ENCODE measurements at regions not wholly inside any gene's neighbourhood (a gene's known extent, or its start where the extent isn't known, plus 50 kb on each side); places are given as distances from the start of the nearest gene placed in this dataset.

DNA sequence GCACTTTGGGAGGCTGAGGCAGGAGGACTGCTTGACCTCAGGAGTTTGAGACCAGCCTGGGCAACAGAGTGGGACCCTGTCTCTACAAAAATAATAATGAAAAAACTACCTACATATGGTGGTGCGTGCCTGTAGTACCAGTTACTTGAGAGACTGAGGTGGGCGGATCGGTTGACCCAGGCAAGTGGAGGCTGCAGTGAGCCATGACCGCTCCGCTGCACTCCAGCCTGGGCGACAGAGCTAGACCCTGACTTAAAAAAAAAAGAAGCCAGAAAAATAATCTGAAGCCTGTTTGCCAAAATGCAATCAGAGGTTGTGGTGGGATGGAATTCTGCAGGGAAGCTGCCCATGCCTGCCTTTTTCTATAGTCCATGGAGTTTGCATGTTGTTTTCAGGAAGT is 50.4 kb upstream of the GGTA1 start:
- DNase-seq = no peak
- ATAC-seq = no peak
- H3K27me3 Mint-ChIP-seq (ENCODE audit: low read depth) = peaks cover 38% of the 10 kb centered on the region
- peaks cover 3% of the 10 kb centered on the region for H3K4me1 Mint-ChIP-seq (ENCODE audit: low read depth)
- no peaks in the 10 kb centered on the region for H3K36me3 Mint-ChIP-seq (ENCODE audit: insufficient read depth)
- H3K4me3 Mint-ChIP-seq = no peak overlapping the region
- H3K9me3 Mint-ChIP-seq = no peaks in the 10 kb centered on the region

DNA sequence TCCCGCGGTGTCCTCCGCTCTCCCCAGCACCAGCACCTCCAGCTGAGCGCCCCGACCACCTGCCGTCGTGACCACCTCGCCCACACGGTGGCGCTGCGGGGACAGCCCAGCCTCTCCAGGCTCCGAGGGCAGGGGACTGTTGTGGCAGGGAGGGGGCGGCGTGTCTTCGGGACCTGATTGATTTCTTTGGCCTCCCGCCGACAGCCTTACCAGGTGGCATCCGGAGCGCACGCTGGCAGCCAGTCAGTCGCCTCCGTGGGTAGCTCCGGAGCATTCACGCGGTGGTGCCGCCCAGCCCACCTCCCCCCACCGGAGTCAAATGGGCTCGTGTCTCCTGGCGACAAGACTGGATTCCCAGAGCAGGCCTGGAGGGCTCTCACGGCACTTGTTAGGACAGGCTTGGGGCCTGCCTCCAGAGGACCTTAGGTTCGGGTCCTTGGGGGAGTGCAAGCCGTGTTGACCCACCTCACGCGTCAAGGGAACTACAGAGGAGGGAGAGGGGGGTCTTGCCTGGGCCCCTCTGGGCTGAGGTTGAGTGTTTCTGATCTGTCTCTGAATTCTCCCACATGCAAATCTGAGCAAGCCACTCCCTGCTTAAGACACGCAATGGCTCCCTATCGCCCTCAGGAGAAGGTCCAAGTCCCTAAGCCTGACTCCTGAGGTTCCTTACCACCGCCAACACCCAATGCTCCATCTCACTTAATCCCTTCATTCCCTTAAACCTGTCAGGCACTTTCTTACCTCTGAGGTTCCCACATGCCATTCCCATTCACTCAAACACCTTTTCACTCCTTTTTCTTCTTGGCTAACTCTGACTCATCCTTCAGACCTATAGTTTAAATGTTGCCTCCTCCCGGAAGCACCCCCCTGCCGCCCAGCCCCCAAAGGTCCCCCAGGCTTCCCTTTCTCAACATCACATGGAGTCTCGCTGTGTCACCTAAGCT is 51.2 kb upstream of the GGTA1 start:
- H3K36me3 Mint-ChIP-seq (ENCODE audit: insufficient read depth) = no peaks in the 10 kb centered on the region
- H3K4me1 Mint-ChIP-seq (ENCODE audit: low read depth) = peaks cover 3% of the 10 kb centered on the region
- H3K4me3 Mint-ChIP-seq = peak overlapping the region; percentile 7
- no peaks in the 10 kb centered on the region for H3K9me3 Mint-ChIP-seq
- peak; percentile 57 for DNase-seq
- peaks cover 36% of the 10 kb centered on the region for H3K27me3 Mint-ChIP-seq (ENCODE audit: low read depth)
- peak; percentile 78 to 80 for ATAC-seq

DNA sequence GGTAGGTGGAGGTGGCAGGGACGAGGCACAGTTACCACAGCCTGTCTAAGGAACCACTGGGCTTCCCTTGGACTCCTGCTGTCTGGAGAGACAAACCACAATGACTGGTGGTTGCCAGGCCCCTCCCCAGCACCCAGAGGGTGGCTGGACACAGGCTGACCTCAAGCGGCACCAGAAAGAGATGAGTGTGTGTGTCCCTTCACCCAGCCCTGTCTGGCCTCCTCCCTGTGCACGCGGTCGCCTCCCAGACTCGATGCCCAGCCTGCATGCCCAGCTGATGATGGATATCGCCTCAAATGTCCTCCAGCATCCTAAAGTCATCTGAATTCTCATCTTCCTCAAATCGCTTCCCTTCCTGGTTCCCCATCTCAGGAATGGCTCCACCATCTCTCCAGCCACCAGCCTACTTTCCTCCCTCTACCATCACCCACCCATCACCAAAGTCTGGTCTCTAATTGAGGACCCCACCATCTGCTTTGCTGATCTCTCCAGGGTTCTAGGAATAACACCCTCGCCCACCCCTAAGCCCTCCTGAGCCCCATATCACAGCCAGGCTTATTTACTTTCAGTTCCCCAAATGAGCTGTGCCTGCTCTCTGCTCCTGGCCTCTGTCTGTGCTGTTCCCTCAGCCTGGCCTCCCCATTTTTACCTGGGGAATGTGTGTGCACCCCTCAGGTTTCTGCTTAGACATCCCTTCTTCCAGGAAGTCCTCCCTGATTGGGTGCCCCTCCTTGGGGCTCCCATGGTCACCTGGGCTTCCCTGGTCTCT is 52.5 kb upstream of the GGTA1 start:
- no peak for ATAC-seq
- Mint-ChIP-seq H3K4me3 (no peak overlapping the region), H3K27me3 (ENCODE audit: low read depth) (peaks cover 35% of the 10 kb centered on the region), H3K4me1 (ENCODE audit: low read depth) (peaks cover 3% of the 10 kb centered on the region), H3K9me3 (no peaks in the 10 kb centered on the region), H3K36me3 (ENCODE audit: insufficient read depth) (no peaks in the 10 kb centered on the region)
- DNase-seq = no peak

DNA sequence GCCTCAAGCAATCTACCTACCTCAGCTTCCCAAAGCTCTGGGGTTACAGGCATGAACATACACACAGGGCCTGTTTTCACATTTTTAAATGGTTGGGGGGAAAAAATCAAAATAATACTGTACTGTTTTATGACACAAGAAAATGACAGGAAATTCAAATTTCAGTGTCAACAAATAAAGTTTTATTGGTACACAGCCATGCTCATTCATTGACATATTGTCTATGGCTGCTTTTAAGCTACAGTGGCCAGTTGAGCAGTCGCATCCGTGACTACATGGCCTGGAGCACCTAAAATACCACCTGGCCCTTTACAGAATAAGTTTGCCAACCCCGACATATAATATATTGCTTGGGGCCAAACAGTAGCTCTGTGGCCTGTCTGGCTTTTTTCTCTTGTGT is 56.4 kb upstream of the GGTA1 start:
- Mint-ChIP-seq H3K27me3 (ENCODE audit: low read depth) (peaks cover 12% of the 10 kb centered on the region), H3K36me3 (ENCODE audit: insufficient read depth) (no peaks in the 10 kb centered on the region), H3K4me3 (no peak overlapping the region), H3K9me3 (no peaks in the 10 kb centered on the region), H3K4me1 (ENCODE audit: low read depth) (peaks cover 2% of the 10 kb centered on the region)
- no peak for DNase-seq
- ATAC-seq = no peak

DNA sequence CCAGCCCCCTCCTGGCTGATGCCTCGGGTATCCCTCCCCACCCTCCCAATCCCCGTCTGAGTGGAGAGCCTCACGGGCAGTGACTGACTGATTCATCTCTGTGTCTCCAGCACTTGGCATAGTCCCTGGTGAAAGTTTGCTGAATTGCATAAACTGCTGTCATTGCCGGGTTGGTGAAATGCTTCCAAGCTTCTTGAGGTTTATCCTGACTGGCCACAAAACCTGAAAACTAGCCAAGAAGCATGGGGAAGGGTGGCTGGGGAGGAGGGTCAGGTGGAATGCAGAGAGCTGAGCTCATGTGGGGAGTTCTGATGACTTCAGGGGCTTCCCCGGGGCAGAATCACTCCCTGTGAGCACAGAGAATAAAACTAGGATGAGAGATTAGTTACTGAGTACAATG is 56.9 kb upstream of the GGTA1 start:
- ATAC-seq = no peak
- no peak for DNase-seq
- no peaks in the 10 kb centered on the region for H3K9me3 Mint-ChIP-seq
- no peak overlapping the region for H3K4me3 Mint-ChIP-seq
- no peaks in the 10 kb centered on the region for H3K36me3 Mint-ChIP-seq (ENCODE audit: insufficient read depth)
- H3K27me3 Mint-ChIP-seq (ENCODE audit: low read depth) = peaks cover 9% of the 10 kb centered on the region
- H3K4me1 Mint-ChIP-seq (ENCODE audit: low read depth) = peaks cover 1% of the 10 kb centered on the region

DNA sequence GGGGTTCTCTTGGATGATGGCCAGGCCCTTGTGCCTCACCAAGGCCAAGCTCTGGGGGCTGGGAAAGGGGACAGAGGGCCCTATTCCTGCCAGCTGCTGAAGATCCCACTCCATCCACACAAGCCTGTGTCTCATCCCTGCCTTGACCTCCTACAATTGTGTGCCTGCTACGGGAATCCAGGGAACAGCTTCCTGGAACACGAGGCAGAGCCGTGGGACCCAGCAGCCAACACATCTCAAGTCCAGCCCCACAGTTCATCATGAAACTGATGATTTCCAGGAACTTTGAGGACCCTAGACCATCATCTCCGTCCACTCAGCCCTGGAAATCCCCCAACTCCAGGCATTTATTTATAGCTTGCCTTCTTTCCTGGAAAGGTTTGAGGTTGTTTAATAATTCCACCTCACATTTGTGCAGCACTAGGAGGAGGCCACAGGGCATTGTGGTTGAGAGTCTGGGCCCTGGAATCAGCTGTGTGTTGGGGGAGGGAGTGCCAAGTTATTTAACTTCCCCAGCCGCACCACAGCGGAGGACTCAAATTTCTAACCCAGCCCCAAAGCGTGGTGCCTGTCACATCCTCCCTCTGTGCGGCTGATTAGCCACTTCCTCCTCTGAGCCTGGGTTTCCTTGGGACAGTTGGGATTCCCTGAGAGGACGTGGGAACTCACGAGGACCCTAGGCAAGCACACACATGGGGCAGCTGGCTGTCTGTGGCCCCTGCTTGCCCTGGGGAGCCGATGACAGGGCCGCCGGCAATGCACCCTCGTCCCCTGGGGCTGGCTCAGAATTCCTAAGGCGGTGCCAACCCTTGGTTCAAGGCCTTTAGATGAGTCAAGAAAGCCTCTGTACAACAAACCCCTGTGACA is 58.2 kb upstream of the GGTA1 start:
- H3K27me3 Mint-ChIP-seq (ENCODE audit: low read depth) = peaks cover 9% of the 10 kb centered on the region
- peaks cover 1% of the 10 kb centered on the region for H3K4me1 Mint-ChIP-seq (ENCODE audit: low read depth)
- ATAC-seq (peak in 1 of 2 donors; percentile 18), DNase-seq (no peak)
- H3K4me3 Mint-ChIP-seq = no peak overlapping the region
- H3K9me3 Mint-ChIP-seq = no peaks in the 10 kb centered on the region
- H3K36me3 Mint-ChIP-seq (ENCODE audit: insufficient read depth) = no peaks in the 10 kb centered on the region

DNA sequence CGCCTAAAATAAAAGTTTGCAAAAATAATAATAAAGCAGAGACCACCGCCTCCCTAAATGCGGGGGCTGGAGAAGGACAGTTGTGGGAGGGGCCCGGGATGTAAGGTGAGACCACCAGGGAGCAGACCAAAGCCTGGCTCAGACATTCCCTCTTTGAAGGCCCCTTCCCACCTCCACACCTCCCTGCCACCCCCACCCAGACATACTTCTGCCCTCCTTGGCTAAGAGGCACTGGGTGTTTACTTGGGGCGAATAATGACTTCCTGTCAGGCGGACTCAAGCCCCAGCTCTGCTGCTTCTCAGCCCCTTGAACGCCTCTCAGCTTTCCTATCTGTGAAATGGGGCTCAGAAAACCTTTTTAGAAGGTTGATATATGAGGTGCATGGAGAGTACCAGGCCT is 58.8 kb upstream of the GGTA1 start:
- Mint-ChIP-seq H3K36me3 (ENCODE audit: insufficient read depth) (no peaks in the 10 kb centered on the region), H3K4me1 (ENCODE audit: low read depth) (peaks cover 1% of the 10 kb centered on the region), H3K9me3 (no peaks in the 10 kb centered on the region), H3K27me3 (ENCODE audit: low read depth) (peaks cover 9% of the 10 kb centered on the region), H3K4me3 (no peak overlapping the region)
- no peak for ATAC-seq
- no peak for DNase-seq

DNA sequence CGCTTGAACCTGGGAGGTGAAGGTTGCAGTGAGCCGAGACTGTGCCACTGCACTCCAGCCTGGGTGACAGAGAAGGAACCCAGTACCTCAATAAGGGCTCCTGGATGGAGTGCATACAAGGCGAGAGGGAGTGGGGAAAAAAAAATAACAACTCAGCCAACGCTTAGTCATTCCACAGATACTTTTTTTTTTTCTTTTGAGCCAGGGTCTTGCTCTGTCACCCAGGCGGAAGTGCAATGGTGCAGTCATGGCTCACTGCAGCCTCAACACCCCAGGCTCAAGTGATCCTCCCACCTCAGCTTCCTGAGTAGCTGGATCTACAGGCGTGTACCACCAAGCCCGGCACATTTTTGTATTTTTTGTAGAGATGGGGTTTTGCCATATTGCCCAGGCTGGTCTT is 59.5 kb upstream of the GGTA1 start:
- Mint-ChIP-seq H3K9me3 (no peaks in the 10 kb centered on the region), H3K27me3 (ENCODE audit: low read depth) (peaks cover 9% of the 10 kb centered on the region), H3K36me3 (ENCODE audit: insufficient read depth) (no peaks in the 10 kb centered on the region), H3K4me3 (no peak overlapping the region), H3K4me1 (ENCODE audit: low read depth) (peaks cover 1% of the 10 kb centered on the region)
- ATAC-seq (no peak), DNase-seq (no peak)

DNA sequence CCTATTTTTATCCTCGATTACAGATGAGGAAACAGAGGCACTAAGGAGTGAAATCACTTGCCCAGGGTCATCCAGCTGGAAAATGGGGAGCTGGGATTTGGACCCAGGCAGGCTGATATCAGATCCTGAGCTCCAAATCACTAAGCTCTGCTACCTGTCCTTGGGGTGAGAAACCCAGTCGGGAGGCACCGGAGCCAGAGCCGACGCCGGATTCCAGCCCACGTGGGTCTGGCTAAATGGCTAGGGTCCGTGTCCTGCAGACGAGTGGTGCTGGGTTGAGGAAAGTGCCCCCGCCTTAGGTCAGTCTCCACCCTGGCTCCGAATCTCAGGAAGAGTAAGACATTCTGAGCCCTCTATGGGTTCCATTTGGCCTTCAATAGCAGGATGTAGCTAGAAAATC is 61.3 kb upstream of the GGTA1 start:
- H3K4me1 Mint-ChIP-seq (ENCODE audit: low read depth) = peaks cover 1% of the 10 kb centered on the region
- H3K36me3 Mint-ChIP-seq (ENCODE audit: insufficient read depth) = no peaks in the 10 kb centered on the region
- no peak overlapping the region for H3K4me3 Mint-ChIP-seq
- DNase-seq (no peak), ATAC-seq (no peak)
- H3K9me3 Mint-ChIP-seq = no peaks in the 10 kb centered on the region
- H3K27me3 Mint-ChIP-seq (ENCODE audit: low read depth) = peaks cover 12% of the 10 kb centered on the region

DNA sequence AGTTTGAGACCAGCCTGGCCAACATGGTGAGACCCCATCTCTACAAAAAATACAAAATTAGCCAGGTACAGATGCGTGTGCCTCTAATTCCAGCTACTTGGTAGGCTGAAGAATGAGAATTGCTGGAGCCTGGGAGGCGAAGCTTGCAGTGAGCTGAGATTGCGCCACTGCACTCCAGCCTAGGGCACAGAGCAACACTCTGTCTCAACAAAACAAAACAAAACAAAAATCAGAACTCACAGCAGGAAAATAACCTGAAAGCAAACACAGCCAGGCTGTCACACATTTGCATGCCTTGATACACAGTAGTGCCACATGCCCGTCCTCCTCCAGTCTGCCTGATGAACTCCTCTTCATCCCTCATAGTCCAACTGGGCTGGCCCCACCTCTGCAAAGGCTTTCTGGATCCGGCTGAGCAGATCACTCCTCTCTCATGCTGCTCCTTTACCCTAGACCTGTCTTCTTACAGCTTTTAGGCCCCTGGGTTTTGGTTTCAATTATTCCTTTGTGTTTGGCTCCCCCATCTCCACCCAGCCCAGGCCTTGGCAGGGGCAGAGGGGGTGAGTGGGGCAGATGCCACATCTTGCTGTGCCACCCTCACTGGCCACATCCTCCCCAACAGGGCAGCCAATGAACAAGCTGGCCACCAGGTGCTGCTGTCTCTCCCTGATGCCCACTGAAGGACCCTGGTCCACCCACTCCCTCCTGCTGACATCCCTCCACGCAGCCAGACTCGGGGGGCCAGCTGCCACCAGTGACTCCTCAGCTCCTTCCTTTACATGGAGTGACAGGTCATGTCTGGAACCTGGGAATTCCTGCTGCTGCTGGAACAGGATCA is 62.0 kb upstream of the GGTA1 start:
- no peaks in the 10 kb centered on the region for H3K36me3 Mint-ChIP-seq (ENCODE audit: insufficient read depth)
- DNase-seq (no peak), ATAC-seq (no peak)

DNA sequence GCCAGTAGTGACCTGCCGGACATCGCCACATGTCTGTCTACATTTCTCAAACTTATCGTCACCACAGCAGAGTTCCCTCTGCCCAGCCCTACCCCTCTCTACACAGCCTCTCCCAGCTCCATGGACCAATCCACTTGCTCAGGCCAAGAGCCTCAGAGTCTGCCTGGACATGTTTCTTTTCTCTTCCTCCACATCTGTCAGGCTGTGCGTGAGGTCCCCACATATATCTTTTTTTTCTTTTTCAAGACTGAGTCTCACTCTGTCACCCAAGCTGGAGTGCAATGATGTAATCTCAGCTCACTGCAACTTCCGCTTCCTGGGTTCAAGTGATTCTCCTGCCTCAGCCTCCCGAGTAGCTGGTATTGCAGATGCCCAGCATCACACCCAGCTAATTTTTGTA is 62.7 kb upstream of the GGTA1 start:
- no peak for ATAC-seq
- no peaks in the 10 kb centered on the region for H3K36me3 Mint-ChIP-seq (ENCODE audit: insufficient read depth)
- no peaks in the 10 kb centered on the region for H3K9me3 Mint-ChIP-seq
- peaks cover 1% of the 10 kb centered on the region for H3K4me1 Mint-ChIP-seq (ENCODE audit: low read depth)
- DNase-seq = no peak
- no peak overlapping the region for H3K4me3 Mint-ChIP-seq
- H3K27me3 Mint-ChIP-seq (ENCODE audit: low read depth) = peaks cover 11% of the 10 kb centered on the region

More for the DNA sequence above, 62.0 kb upstream of the GGTA1 start:
- peaks cover 1% of the 10 kb centered on the region for H3K4me1 Mint-ChIP-seq (ENCODE audit: low read depth)
- H3K9me3 Mint-ChIP-seq = no peaks in the 10 kb centered on the region
- H3K27me3 Mint-ChIP-seq (ENCODE audit: low read depth) = peaks cover 11% of the 10 kb centered on the region
- no peak overlapping the region for H3K4me3 Mint-ChIP-seq

DNA sequence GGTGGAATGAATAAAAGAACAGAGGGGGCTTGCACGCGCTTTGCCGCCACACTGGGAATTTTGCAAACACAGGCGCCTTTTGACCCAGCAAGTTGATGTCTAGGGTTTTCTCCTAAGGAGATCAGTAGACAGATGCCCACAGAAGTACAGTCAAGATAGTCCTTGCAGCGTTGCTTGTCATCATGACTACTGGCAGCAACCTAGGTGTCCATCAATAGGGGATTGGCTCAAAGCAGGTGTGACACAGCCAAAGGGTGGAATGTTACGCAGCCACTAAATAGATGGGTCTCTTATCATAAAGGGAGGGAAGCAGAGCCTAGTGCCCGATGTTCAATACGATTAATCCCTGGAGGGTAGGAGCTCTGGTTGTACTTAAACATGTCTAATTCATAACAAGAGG is 63.8 kb upstream of the GGTA1 start:
- H3K4me1 Mint-ChIP-seq (ENCODE audit: low read depth) = no peaks in the 10 kb centered on the region
- DNase-seq (no peak), ATAC-seq (no peak)
- peaks cover 18% of the 10 kb centered on the region for H3K27me3 Mint-ChIP-seq (ENCODE audit: low read depth)
- no peaks in the 10 kb centered on the region for H3K9me3 Mint-ChIP-seq
- H3K4me3 Mint-ChIP-seq = no peak overlapping the region
- H3K36me3 Mint-ChIP-seq (ENCODE audit: insufficient read depth) = no peaks in the 10 kb centered on the region

DNA sequence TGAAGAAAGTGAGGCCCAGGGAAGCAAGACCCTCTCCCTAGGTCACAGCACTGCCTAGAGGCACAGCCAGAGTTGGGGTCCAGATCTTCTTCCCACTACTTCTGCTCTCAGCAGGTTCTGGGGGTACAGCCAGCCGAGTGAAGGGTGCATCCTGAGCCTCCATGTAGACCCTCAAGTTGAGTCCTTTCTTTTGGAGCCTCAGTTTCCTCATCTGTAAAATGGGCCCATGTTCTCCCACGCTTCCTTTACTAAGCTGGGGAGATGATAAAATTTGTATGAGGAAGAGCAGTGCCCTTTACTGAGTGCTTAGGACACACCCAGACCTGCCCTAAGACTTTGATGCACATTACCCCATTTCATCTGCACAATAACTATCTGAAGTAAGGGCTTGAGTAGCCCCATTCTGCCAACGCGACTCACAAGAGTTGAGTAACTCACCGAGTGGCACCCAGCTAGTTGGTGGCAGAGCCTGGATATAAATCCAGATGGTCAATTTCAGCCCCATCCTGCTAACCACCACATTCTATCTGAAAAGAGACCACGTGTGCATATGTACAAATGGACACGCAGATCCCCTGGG is 64.3 kb upstream of the GGTA1 start:
- DNase-seq = no peak
- Mint-ChIP-seq H3K4me3 (no peak overlapping the region), H3K27me3 (ENCODE audit: low read depth) (peaks cover 18% of the 10 kb centered on the region), H3K4me1 (ENCODE audit: low read depth) (no peaks in the 10 kb centered on the region), H3K36me3 (ENCODE audit: insufficient read depth) (no peaks in the 10 kb centered on the region), H3K9me3 (no peaks in the 10 kb centered on the region)
- no peak for ATAC-seq
